Left colon (tissue), 2 donors: ENCODE measurements at regions not wholly inside any gene's neighbourhood (a gene's known extent, or its start where the extent isn't known, plus 50 kb on each side); places are given as distances from the start of the nearest gene placed in this dataset.

ENCODE experiments used
- ATAC-seq: fragments of 200-7000 bp; cut with Tn5 transposase; one replicate; pipeline ENCODE4 v1.9.1; 2020; ENCODE audit warnings: mild to moderate bottlenecking, moderate library complexity
- DNase-seq, 2 donors: peaks; one replicate each; pipeline ENCODE4 v3.0.0-alpha.2; 2020
- intact Hi-C, 2 donors: fragments of 100-400 bp; cut with DNase I in 1 of 2; cut with micrococcal nuclease in 1 of 2; formaldehyde crosslinking; loops; one replicate each; pipeline versions ENCODE4 v1.11.2 to v1.14.0; 2022; cut with DNase I, micrococcal nuclease
- donor health status: DM: no; HTN: no; CAD: no.
- donor health status: DM: yes; HTN: yes; CAD: no.

DNA sequence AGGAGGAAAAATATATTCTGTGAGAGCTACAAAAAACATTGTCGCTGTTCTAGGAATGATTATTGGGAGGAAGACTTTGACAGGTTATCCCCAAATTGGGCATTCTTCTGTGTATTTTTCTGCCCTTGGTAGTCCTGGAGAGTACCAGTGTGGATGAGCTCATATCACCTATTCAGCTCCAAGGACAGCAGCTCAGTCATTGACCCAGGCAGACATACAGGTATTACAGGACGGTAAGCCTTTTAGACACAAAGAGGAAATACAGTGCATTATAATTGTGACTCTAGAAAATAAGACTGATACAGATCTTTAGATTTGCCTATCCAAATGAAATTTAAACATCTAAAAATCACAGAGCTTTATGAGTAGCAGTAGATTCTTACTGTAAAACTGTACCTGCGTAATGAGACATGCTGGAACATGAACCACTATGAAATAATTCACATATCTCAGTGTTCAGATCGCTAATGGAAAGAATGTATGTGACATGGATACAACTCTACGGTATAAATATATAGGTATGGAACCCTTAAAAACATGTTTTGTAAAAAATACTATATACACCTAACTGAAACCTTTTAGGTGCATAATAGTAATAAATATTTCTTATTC, 56.0 kb downstream of the PLK2 start:
- ATAC-seq, result no peak

DNA sequence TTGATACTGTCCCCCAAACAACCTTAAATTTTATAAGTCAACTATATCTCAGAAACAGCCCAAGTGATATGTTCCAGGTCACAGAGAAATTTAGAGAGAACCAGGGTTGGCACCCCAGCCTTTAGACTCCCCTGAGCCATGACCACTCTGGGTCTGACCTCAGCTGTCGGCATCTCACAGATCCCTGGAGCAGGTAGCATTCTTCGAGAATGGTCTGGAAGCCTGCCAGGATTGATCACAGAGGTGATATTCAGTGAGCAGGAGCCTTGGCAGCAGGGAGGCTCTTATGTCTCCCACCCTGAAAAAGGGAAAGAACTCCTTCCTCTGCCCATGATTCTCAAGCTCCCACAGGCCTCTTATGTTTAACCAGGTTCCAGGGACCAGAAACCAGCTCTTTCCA, 58.2 kb downstream of the PLK2 start:
- DNase-seq (no peak), ATAC-seq (no peak)
- intact Hi-C loops, result no loop called here

More for the DNA sequence above, 56.0 kb downstream of the PLK2 start:
- DNase-seq, result no peak
- intact Hi-C loops, result no loop called here

DNA sequence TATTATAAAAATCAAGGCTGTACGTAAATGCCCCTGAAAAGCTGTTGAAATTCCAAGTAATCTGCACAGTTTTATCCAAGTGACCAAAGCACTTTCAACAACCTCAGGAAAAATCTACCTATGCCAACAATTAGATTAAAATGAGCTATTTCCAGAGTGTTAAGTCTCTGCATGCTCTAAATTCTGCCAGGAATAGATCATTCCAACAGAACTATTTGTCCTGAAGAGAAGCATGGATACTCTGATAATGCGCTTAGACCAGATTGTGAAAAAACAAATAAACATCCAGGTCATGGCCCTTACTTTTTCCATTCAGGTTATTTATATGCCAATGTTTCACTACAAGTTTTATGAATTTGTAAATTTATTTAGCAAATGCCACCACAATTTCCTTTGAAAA, 59.1 kb downstream of the PLK2 start:
- DNase-seq, result no peak
- ATAC-seq, result no peak
- intact Hi-C loops, result no loop called here

DNA sequence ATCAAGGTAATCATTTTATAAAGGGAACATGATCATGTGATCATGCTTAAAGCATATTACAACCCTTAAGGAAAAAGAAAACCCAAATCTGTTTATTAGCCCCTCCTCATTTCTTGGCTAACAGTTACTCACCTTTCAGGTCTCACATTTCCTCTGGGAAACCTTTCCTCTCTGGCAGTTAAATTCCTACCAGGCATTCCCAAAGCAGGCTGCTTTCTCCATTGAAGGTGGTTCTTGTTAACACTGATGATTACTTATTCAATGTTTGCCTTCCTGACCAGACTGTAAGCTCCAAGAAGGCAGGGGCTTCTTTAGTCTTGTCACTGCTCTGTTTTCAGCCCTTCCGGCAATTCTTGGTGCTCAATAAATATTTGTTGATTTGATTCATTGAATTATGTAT, 59.9 kb downstream of the PLK2 start:
- ATAC-seq, result no peak
- DNase-seq, result no peak
- intact Hi-C loops, result no loop called here

DNA sequence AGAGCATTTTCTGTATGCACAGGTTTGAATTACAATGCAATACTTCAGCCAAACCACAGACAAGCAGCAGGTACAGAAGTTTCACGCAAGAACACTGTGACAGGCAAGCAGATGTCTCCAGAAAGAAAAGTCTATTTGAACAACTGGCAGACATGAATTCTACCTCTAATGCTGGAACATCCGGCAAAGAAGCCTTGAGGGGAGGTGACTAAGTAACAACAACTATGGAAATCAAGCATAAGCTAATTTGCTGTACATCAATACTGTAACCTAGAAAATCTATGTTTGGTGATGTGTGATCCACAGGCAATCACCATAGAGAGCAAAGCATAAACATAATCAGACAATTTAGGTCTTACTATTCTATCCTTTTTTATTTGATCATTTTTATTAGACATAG, 65.5 kb downstream of the PLK2 start:
- DNase-seq (no peak), ATAC-seq (no peak)
- intact Hi-C loops, result no loop called here

DNA sequence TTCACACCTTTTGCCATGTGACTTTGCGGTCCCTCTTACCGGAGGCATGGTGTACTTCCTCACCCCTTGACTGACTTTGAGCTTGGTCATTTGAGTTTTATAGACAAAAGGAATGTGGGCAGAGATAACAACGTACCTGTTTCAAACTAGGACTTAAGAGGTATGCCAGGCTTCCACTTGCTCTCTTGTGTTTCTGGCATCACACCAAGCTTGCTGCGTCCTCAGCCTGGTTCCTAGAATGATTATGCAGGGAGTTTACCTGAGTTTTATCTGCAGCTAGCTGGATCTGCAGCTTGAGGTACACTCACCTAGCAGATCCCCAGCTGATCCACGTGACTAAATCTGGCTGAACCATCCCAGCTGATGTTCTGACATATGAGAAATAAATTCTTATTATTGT, 66.2 kb downstream of the PLK2 start:
- intact Hi-C loops, result no loop called here
- no peak for DNase-seq
- no peak for ATAC-seq

DNA sequence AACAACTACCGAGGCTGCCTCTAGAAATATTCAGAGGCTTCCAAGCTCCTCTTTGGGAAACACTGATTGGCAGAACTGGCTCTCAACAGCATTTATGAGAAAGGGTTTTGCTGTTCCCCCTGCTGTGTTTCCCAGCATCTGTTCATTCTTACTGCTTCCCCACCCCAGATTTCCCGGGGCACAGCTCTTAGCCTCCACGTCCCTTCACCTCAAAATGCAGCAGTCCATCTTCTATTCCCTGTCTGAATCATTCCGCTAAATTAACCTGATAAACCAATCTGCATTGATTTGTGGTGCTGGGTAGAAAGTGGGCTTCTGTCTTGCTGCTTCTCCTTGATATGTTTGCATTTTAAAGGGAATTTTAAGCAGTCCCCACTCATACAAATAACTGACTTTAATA, 67.4 kb downstream of the PLK2 start:
- DNase-seq (no peak), ATAC-seq (no peak)
- intact Hi-C loops, result no loop called here

DNA sequence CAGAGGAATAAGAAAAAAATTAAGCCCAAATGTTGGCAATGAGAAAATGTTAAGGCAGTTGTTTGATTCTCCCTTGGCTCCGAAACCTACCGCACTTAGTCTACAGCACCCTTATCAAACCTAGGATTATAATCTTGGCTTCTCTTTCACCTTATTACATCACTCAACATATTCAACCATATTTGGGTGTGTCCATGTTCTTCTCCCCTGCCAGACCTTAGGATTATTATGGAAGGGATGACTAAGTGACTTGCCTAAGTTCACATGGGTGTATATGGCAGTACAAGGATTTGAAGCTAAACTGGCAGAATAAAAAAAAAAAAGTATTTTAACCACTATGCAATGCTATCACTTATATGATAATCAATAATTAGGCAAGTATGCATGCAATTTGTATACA, 76.4 kb downstream of the PLK2 start:
- DNase-seq (no peak), ATAC-seq (no peak)
- intact Hi-C loops, result no loop called here

DNA sequence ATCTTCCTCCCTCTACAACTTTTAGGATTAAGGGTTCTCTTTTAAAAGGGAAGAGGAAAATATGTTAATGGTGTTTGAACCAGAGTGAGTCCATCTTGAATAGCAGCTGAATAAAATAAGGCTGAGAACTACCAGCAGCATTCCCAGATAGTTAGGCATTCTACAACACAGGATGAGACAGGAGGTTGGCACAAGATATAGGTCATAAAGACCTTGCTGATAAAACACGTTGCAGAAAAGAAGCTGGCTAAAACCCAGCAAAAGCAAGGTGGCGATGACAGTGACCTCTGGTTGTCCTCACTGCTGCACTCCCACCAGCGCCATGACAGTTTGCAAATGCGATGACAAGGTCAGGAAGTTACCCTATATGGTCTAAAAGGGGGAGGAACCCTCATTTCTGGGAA, 77.8 kb downstream of the PLK2 start:
- ATAC-seq, result no peak
- DNase-seq, result no peak
- intact Hi-C loops, result no loop called here

DNA sequence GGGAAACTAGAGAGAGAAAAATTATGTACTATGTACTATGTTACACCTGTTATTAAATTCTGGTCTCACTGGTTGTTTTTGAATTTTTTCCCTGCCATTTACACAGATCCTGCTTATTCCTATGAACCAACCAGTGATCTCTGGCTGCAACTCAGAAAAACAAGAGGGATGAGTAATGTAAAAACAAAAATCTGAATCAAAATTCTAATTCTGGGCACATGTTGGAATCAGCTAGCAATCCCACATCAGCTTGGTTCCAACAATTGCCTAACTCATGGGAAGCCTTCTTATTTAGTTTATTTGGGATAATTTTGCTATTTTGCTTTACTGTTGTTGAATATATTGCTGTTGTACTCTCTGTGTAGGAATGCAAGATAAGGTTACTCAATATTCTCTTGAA, 78.3 kb downstream of the PLK2 start:
- intact Hi-C loops, result no loop called here
- ATAC-seq, result no peak
- DNase-seq, result no peak

DNA sequence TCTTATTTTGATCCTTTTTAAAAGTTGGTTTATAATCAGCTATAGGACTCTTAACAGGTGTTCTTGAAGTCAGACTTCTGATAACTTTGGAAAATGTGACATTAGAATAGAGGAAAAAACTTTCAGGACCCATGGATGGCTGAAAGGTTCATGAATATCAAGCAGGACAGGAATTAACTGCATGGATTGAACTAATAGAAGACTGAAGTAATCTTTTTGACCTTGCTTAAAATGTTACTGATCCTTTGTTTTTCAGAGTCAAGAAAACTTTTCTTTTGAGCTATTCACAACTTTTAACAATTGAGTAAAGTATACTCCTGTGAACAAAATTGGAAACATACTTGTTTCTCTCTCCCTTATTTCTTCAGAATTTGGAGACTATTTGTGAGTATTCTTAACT, 79.2 kb downstream of the PLK2 start:
- ATAC-seq, result no peak
- intact Hi-C loops, result no loop called here
- no peak for DNase-seq

DNA sequence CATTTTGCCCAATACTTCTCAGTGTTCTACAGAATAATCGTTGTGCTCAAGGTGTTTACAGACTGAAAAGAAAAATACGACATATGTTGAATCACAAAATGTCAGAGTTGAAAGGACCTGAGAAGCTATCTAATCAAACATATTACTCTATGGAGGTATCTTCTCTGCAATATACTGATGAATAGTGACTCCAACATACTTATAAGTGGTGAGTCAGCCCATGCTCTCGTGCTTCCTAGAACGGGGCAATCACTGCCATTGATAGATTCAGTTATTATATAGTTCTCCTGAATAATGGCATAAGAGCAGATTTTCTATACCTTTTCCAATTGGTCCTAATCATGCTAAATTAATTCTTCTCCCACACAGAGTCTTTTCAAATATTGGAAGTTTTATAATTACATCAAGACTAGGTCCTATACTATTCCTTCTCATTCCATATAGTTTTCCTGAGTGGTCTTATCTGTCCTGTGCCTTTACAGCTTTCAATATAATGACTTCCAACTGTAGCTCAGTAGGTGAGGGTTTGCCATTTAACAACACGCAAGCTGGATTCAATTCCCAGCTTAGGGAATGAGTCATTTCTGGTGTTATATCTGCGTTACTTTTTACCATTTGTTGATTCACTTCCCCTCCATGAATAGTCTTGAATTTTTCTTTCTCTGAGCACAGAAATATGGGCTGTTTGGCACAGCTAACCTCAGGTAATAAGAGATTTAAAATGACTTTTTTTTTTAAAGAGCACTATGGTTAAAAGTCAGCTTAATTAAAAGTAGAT, 81.1 kb downstream of the PLK2 start:
- no peak for DNase-seq
- ATAC-seq, result no peak
- intact Hi-C loops, result no loop called here

DNA sequence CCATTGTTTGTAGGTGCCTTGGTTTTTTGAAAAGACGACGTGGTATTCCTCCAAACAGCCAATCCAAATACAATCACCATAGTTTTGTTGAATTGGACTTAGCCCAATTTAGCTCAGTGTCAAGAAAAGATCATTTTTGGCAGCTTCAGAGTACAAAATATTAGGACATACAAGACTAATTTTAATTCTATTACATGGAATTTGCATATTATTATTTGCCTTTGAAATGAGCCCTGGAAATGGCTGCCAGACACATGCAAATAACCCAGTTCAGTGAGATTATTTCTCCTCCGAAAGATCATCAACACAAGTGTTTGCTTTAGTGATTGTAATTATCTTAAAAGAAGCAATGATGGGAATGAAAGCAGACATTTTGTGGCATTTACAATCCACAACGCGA, 89.3 kb downstream of the PLK2 start:
- intact Hi-C loops, result no loop called here
- ATAC-seq, result no peak
- no peak for DNase-seq

DNA sequence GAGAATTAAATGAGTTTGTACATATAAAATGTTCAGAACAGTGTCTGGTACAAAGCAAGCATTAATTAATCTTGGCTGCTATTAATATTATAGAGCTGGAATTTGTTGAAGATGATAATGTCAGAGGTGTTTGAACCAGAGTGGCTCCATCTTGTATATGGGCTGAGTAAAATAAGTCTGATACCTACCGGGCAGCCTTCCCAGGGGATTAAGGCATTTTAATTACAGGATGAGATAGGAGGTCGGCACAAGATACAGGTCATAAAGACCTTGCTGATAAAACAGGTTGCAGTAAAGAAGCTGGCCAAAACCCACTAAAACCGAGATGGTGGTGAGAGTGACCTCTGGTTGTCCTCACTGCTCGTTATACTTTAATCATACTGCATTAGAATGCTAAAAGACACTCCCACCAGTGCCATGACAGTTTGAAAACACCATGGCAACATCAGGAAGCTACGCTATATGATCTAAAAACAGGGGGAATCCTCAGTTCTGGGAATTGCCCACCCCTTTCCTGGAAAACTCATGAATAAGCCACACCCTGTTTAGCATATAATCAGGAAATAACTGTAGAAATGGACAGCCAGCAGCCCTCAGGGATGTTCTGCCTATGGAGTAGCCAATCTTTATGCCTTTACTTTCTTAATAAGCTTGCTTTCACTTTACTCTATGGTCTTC, 90.2 kb downstream of the PLK2 start:
- intact Hi-C loops, result no loop called here
- ATAC-seq, result no peak

DNA sequence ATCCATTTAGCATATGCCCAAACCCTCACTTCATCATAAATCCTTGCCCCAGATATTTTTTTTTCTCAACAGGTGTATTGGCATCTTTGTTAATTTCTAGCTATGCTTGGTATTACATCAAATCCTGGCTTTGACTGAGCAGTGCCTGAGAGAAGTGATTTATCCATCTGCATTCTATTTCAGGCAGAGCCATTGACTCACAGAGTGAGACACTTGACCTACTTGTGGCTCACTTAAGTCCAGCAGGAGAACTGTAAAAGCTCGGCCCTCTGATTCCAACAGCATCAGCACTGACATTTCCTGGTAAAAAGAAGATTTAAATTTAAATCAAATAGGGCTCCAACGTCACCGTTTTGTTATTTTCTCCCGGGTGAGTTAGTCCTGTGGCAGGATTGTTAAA, 93.4 kb downstream of the PLK2 start:
- DNase-seq (no peak), ATAC-seq (no peak)
- intact Hi-C loops, result no loop called here

More for the DNA sequence above, 90.2 kb downstream of the PLK2 start:
- DNase-seq, result no peak

DNA sequence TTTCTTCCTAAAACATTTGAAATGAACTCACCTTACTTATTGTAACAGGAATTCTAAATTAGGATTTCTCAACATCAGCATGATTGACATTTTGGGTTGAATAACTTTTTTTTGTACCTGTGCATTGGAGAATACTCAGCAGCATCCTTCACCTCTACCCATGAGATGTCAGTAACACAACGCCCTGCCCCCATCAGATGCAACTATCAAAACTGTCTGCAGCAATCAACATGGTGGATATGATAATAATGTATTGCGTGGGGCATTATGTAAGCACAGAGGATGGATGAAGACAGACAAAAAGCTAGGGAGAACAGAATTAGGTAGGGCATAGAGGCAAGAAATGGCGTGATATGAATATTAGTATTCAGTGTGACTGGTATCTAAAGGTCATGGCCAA, 94.1 kb downstream of the PLK2 start:
- DNase-seq, result no peak
- no peak for ATAC-seq
- intact Hi-C loops, result no loop called here

DNA sequence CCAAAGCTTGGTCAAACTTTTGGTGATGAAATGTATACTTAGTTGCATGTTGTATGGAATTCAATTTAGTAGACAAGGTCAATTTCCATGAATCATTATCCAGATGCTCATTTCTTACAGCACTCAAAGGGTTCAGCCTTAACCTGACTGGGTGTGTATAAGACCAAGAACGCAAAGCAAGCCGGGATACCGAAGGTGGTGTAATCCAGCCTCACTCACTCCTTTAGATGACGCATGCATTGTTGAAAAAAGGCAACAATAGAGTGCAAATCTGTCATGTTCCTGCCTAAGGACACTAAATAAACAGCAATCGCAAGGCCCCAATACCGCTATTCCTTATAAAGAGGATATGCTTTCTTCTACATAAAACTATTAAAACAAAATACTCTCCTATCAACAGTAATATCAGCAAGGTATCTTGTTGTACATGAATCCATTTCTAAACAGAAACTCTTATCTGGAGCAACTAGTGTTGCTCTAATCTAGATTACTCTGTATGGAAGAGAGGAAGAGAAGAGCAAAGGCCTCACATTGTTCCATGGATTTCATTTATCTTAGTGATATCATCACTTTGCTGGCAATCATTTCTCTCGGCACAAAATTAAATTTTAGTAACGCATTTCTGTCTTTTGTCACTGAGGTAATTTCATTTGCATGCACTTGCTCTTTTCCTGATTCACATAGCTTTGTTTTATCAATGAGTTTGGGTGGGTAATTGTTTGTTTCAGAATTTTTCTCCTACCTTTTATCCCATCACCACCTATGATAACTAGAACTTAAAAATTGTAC, 96.2 kb downstream of the PLK2 start:
- intact Hi-C loops, result no loop called here
- no peak for ATAC-seq
- no peak for DNase-seq

DNA sequence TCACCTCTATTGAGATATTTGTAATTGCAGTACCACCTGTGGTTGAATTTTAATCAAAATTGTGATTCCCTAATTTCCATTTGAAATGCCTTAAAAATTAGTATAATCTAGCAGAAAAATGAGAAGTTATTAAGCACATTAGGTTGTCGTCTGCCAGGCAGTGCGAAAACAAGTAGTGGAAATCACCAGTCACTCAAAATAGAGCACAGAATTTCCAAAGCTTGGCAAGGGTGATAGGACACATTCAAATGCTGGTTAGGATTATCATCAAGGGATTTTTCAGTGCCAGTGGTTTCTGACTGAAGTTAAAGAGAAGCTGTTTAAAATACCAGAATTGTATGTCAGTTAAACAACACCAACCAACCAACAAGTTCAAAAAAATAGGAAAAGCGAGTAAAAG, 97.8 kb downstream of the PLK2 start:
- intact Hi-C loops, result no loop called here
- no peak for DNase-seq
- no peak for ATAC-seq

DNA sequence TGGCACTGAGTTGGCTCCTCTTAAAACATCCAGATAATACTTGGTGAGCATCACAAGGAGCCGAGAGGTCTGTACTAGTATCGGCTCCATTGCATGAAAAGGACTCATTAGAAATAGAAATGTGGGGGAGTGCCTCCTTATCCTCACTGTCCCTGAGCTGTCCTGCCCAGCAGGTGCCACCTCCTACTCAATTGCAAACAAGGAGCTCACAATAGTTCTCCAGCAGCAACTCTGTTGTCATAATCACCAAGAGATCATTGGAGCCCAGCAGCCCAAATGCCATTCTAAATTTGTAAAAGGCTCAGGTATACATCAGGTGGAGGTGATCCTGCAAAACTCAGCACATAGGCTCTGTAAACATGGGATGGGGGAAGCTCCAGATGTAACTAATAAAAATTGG, 99.1 kb downstream of the PLK2 start:
- intact Hi-C loops, result no loop called here
- ATAC-seq (no peak), DNase-seq (no peak)

DNA sequence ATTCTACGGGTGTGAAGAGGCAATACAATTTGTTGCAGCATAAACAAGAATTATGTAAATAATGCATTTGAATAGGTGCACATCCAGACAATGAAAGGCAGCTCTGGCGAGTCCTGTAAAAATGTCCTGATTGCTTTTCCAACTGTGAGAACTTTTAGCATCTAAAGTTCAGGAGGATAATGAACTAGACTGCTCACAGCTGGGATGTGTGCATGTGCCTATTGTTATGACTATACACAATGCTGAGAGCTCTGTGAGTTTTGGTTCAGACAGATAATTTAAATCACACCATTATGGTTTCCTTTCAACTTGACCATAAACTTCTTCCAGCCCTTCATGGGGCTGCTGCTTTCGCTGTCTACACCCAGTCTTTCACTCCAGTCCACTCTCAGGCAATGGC, 99.9 kb downstream of the PLK2 start:
- DNase-seq (no peak), ATAC-seq (no peak)
- intact Hi-C loops, result no loop called here
